T-helper 2 cell treated with Interferon-gamma antibody and Interleukin-4, amounts not matched to agents 100 ng/mL and 5 ng/mL, for 36 hours (primary cell): ENCODE measurements at regions not wholly inside any gene's neighbourhood (a gene's known extent, or its start where the extent isn't known, plus 50 kb on each side); places are given as distances from the start of the nearest gene placed in this dataset.

Experiments used
- intact Hi-C: fragments of 100-400 bp; cut with micrococcal nuclease; formaldehyde crosslinking; loops from one replicate; pipeline ENCODE4 v1.15.1; 2023

DNA sequence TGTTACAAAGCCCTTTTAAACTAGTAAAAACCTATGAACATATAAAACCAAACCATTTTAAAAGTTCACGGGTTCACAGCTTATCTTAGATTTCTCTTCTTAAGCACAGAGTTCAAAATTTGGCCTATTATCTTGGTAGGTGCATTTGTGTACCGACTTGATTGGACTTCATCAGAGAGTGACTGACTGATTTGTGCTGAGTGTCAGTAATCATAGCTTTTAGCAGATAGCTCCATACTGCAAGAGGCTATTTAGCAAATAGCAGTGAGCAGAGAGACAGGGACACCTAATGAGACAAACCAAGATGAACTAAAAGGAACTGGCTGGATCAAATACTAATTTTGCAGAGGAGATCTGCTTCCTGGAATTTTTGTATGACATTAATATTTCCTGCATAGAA is 274.5 kb downstream of the PRR16 start:
- intact Hi-C loops = no loop called here

GRCh38 chr5:120740989-120741388 is 276.9 kb downstream of the PRR16 start:
- intact Hi-C loops = no loop called here

DNA sequence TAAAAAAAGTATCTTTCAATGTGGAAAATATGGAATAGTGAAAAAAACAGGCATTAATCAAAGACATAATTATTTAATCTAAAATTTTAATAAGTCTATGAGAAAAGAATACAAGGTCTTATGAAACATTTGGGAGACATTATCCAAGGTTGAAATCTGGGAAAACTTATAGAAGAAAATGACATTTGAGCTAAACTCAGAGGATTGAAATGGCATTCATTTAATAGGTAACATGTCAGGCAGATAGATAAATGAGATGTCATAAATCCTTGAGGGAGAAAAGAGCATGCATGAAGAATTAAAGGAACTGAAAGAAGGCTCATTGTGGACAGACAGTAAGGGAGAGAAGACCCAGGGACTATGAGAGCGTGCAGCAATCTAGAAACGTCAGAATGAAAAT is 284.4 kb downstream of the PRR16 start:
- intact Hi-C loops = no loop called here

- intact Hi-C loops = no loop called here
Observed at GRCh38 chr5:120749737-120750136, 285.6 kb downstream of the PRR16 start.

DNA sequence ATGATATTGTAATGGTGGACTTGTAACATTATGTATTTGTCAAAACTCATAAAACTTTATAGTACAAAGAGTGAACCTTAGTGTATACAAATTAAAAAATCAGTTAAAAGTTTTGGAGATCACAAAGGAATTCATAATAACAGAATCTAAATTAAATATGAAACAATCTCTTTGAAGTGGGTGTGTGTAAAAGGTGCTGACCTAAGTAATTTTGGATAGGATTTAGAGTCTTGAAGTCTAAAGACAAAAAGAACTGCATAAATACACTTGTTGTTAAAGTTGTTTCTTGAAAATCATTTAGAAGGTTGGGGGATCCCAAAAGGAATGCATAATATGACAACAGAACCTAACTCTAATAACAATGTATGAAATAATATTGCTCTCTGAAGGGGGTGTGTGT is 295.5 kb downstream of the PRR16 start:
- intact Hi-C loops = no loop called here

- intact Hi-C loops = no loop called here
Observed at GRCh38 chr5:120761986-120762385, 297.9 kb downstream of the PRR16 start.

GRCh38 chr5:120765189-120765588 is 301.1 kb downstream of the PRR16 start:
- intact Hi-C loops = no loop called here

- intact Hi-C loops = no loop called here
Observed at GRCh38 chr5:120767178-120767820, 303.2 kb downstream of the PRR16 start.

DNA sequence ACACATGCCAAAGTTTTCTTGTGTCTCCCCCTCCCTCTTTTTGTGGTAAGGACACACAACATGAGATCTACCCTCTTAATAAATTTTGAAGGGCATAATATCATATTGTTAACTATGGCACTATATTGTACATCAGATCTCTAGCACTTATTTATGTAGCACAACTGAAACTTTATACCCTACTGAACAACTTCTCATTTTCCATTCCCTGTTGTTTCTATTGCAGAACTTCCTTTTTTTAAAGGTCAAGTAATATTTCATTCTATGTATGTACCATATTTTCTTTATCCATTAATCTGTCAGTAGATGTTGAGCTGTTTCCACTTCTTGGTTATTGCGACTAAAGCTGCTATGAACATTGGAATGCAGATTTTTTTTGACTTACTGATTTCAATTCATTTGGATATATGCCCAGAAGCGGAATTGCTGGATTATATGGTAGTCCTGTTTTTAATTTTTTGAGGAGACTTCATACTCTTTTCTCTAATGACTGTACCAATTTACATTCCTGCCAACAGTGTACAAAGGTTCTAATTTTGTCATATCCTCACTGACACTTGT is 305.3 kb downstream of the PRR16 start:
- intact Hi-C loops = no loop called here

GRCh38 chr5:120771202-120771601 is 307.1 kb downstream of the PRR16 start:
- intact Hi-C loops = no loop called here

- intact Hi-C loops = no loop called here
Observed at GRCh38 chr5:120778491-120779484, 314.7 kb downstream of the PRR16 start.

GRCh38 chr5:120779674-120780073 is 315.6 kb downstream of the PRR16 start:
- intact Hi-C loops = no loop called here

DNA sequence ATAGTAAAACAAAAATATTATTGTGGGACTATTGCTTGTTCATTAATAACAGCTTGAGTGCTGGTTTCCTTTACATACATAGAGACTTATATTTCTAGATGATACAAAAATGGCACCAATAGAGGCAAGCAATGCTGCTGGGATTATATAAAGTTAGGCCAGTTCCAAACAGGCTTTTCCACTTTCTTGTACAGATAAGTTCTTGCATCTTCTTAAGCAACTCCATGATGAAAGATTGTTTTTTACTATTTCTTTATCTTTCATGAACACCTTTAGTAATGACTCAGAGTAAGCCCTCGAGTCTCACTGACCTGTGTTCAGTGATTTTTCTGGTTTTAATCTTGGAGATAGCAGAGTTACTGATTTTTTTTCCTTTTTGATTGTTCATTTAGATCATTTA is 324.4 kb downstream of the PRR16 start:
- intact Hi-C loops = no loop called here

DNA sequence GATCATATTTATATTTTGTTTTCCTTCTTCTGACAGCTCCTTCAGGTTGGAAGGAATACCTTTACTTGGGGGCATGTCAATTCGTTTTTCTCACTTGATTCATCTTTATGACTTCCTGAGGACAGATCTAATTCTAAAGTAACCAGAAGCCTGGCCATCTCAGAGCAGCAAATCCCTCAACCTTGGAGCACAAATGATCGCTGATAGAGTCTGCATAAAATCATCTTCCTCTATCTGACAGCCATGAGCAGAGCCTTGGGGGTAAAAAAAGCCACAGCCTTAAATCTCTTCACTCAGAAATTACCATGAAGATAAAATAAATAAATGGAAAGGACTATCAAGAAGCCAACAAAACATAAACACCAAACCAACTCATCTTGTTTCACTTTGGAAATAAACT is 325.8 kb downstream of the PRR16 start:
- intact Hi-C loops = no loop called here

GRCh38 chr5:120790339-120790738 is 326.2 kb downstream of the PRR16 start:
- intact Hi-C loops = no loop called here

- intact Hi-C loops = no loop called here
Observed at GRCh38 chr5:120792477-120792876, 328.4 kb downstream of the PRR16 start.

DNA sequence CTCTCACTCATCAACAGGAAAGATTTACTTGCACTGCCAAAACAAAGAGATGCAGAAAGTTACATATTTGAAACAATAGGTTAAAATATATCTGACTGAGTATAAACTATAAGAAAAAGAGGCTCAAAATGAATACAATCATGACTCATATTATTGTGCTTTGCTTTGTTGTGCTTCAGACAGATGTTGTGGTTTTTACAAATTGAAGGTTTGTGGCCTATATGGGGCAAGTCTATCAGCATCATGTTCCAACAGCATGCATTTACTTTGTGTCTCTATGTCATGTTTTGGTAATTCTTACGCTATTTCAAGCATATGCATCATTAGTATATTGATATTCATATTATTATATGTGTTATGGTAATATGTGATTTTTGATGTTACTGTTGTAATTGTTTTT is 330.0 kb downstream of the PRR16 start:
- intact Hi-C loops = no loop called here

- intact Hi-C loops = no loop called here
Observed at GRCh38 chr5:120803282-120803681, 339.2 kb downstream of the PRR16 start.

DNA sequence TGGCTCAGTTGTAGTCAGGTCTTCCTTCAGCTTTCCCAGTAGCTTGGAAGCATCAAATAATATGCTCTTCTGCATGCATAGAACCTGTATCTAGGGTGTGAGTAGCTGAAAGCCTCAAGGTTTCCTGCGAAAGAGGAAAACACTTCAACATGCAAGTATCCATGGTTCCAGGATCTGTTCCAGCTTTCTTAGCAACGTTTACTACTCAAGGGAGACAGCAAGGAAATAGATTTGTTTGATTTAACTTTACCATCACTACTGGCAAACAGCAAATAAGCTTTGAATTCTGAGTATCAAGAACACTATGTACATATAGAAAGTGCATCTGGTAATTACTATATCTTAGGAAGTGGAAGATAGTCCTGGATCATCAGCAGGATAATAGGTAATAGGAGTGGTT is 341.0 kb downstream of the PRR16 start:
- intact Hi-C loops = no loop called here

DNA sequence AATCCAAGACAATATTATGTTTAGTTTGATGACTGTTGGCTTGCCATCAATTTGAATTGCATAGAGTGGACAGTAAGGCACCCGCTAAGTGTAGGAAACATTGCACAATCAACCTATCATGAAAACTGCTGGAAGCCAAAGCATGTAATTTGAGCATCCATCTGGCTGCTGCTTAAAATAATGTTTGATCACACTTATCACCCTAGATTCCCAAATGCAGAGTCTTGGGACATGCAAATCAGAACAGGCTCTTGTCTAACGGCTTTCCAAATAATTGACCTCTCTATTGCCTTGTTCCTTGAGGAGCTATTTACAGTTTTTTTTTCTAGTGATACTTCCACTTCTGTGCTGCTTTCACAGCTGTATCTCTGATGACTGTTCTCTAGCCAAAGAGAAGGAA is 342.1 kb downstream of the PRR16 start:
- intact Hi-C loops = no loop called here

- intact Hi-C loops = no loop called here
Observed at GRCh38 chr5:120808135-120808534, 344.0 kb downstream of the PRR16 start.

DNA sequence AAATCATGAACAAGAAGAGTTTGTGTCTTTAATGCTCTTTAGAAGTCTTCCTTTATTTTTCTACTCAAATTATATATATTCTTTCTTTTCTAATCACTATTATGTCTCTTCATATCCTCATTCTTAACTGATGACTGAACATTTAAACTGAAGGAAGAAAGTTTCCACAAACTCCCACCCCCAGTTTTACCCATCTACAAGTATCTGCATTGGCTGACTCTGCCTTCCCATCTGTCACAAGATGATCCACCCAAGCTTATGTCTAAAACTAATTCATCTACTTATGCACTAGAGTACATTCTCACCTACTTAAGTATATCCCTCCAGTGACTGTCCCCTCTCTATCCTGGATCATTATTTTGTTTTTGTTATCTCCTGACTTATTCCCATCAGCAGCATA is 344.5 kb downstream of the PRR16 start:
- intact Hi-C loops = no loop called here
